HG02759 (cell line): ENCODE measurements at regions not wholly inside any gene's neighbourhood (a gene's known extent, or its start where the extent isn't known, plus 50 kb on each side); places are given as distances from the start of the nearest gene placed in this dataset.
A peak's percentile ranks its signal among the peaks of the same experiment; 100 is the strongest.

Experiments used
- ATAC-seq: cut with Tn5 transposase; IDR thresholded peaks from one replicate; pipeline ENCODE4 v1.9.1; 2021; ENCODE audit warnings: mild to moderate bottlenecking, moderate library complexity; ENCODE audit not compliant: unreplicated experiment

- no peak for ATAC-seq
These were observed 546.9 kb downstream of the TFAP2B start for GRCh38 chr6:51365566-51365965.

- ATAC-seq = no peak
These were observed 550.8 kb downstream of the TFAP2B start for GRCh38 chr6:51369485-51369884.

- ATAC-seq = no peak
These were observed 564.2 kb downstream of the TFAP2B start for GRCh38 chr6:51382847-51383246.

GRCh38 chr6:51384736-51385135 is 566.1 kb downstream of the TFAP2B start:
- no peak for ATAC-seq

GRCh38 chr6:51386347-51386836 is 567.7 kb downstream of the TFAP2B start:
- no peak for ATAC-seq

GRCh38 chr6:51387907-51388306 is 569.2 kb downstream of the TFAP2B start:
- ATAC-seq = no peak

GRCh38 chr6:51394061-51394460 is 575.4 kb downstream of the TFAP2B start:
- no peak for ATAC-seq

GRCh38 chr6:51396583-51396982 is 577.9 kb downstream of the TFAP2B start:
- peak; percentile 68 for ATAC-seq

GRCh38 chr6:51398064-51398705 is 579.5 kb downstream of the TFAP2B start:
- ATAC-seq = peak; percentile 60

- ATAC-seq = peak; percentile 17
These were observed 580.1 kb downstream of the TFAP2B start for GRCh38 chr6:51398793-51399192.

GRCh38 chr6:51410453-51410852 is 591.8 kb downstream of the TFAP2B start:
- ATAC-seq = no peak

- ATAC-seq = no peak
These were observed 592.9 kb downstream of the TFAP2B start for GRCh38 chr6:51411496-51412125.

GRCh38 chr6:51414361-51414760 is 595.7 kb downstream of the TFAP2B start:
- ATAC-seq = no peak

- no peak for ATAC-seq
These were observed 596.8 kb downstream of the TFAP2B start for GRCh38 chr6:51415501-51415900.

- no peak for ATAC-seq
These were observed 610.5 kb downstream of the TFAP2B start for GRCh38 chr6:51429017-51429712.

- ATAC-seq = no peak
These were observed 611.9 kb downstream of the TFAP2B start for GRCh38 chr6:51430589-51430988.

- ATAC-seq = no peak
These were observed 613.8 kb downstream of the TFAP2B start for GRCh38 chr6:51432481-51432880.

GRCh38 chr6:51450248-51450957 is 631.7 kb downstream of the TFAP2B start:
- ATAC-seq = no peak

- ATAC-seq = no peak
These were observed 632.3 kb downstream of the TFAP2B start for GRCh38 chr6:51450958-51451357.

- ATAC-seq = no peak
These were observed 631.1 kb downstream of the PKHD1 start for GRCh38 chr6:51456282-51456681.

- peak; percentile 93 for ATAC-seq
These were observed 627.5 kb downstream of the PKHD1 start for GRCh38 chr6:51459958-51460357.
